ENCODE measurements at regions not wholly inside any gene's neighbourhood (a gene's known extent, or its start where the extent isn't known, plus 50 kb on each side); places are given as distances from the start of the nearest gene placed in this dataset.

DNA sequence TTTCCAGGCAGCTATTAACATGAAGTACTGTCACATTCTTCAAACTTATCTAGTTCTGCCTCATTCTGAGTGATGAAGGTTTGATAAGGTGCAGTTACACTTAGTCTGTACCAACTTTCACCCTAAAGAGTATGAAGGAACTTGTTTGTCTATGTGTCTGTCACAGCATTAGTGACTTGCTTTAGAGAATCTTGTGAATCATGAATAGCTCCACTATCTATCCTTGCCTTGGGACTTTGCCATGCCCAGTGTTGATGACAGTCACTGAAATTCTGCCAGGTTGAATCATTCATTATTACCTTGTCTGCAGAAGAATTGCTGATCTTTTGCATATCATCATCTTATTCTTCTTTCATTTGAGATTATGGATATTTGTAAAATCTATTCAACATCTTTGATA, 50.9 kb upstream of the A1CF start:
- no peaks in the 10 kb centered on the region for H3K36me3 Mint-ChIP-seq
- no peaks in the 10 kb centered on the region for H3K9me3 Mint-ChIP-seq
- no peak overlapping the region for H3K27ac Mint-ChIP-seq
- no peaks in the 10 kb centered on the region for H3K27me3 Mint-ChIP-seq
- H3K4me3 Mint-ChIP-seq = no peak overlapping the region
- no peaks in the 10 kb centered on the region for H3K4me1 Mint-ChIP-seq

DNA sequence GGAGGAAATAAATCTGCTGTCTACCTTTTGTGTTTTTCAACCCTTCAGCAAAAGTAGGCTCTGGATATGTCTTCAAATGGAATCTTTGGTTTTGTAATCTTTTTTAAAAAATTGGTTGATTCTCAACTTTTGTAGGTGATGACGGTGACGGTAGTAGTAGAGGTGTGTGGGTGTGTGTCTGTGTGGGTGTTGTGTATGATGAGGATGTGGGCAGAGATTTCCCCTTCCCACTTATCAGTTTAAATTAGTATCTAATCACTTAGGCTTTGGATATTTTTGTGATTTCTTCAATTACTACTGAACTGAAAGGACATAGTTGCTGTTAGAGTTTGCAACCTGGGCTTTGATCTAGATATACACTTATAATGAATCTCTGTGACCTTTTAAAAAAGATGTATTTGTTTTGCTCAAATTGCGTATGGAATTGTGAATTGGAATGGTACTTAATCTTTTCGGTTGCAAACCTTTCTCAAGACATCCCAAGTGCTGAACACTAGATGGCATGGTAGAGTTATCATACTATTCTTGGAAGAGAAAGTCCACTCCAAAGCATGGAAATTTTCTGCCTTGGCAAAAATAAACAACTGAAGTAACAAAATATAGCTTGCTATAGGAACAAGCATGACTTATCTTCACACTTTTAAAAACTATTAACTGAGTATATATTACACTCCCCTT, 51.9 kb upstream of the A1CF start:
- Mint-ChIP-seq H3K27ac (no peak overlapping the region), H3K4me3 (no peak overlapping the region), H3K36me3 (no peaks in the 10 kb centered on the region), H3K9me3 (peaks cover 0 to 1% (median 0%) of the 10 kb centered on the region in 3 donors), H3K27me3 (no peaks in the 10 kb centered on the region), H3K4me1 (no peaks in the 10 kb centered on the region)

- peaks cover 1% of the 10 kb centered on the region for H3K27me3 Mint-ChIP-seq
- peaks cover 0 to 1% (median 0%) of the 10 kb centered on the region in 3 donors for H3K9me3 Mint-ChIP-seq
- H3K36me3 Mint-ChIP-seq = no peaks in the 10 kb centered on the region
Measured at GRCh38 chr10:50941629-50942028, 56.2 kb upstream of the A1CF start.

GRCh38 chr10:50946991-50947781, 61.8 kb upstream of the A1CF start:
- H3K9me3 Mint-ChIP-seq = no peaks in the 10 kb centered on the region
- peaks cover 5% of the 10 kb centered on the region for H3K27me3 Mint-ChIP-seq
- H3K4me3 Mint-ChIP-seq = no peak overlapping the region
- no peaks in the 10 kb centered on the region for H3K36me3 Mint-ChIP-seq
- H3K4me1 Mint-ChIP-seq = no peaks in the 10 kb centered on the region
- no peak overlapping the region for H3K27ac Mint-ChIP-seq

More at GRCh38 chr10:50941629-50942028, 56.2 kb upstream of the A1CF start:
- H3K27ac Mint-ChIP-seq = no peak overlapping the region
- no peaks in the 10 kb centered on the region for H3K4me1 Mint-ChIP-seq
- no peak overlapping the region for H3K4me3 Mint-ChIP-seq

- peaks cover 6% of the 10 kb centered on the region for H3K27me3 Mint-ChIP-seq
- no peaks in the 10 kb centered on the region for H3K9me3 Mint-ChIP-seq
- no peaks in the 10 kb centered on the region for H3K36me3 Mint-ChIP-seq
- H3K4me3 Mint-ChIP-seq = no peak overlapping the region
- H3K27ac Mint-ChIP-seq = no peak overlapping the region
- H3K4me1 Mint-ChIP-seq = no peaks in the 10 kb centered on the region
Measured at GRCh38 chr10:50951365-50951764, 65.9 kb upstream of the A1CF start.

GRCh38 chr10:50961297-50961696, 75.9 kb upstream of the A1CF start:
- no peak overlapping the region for H3K4me3 Mint-ChIP-seq
- H3K27me3 Mint-ChIP-seq = peaks cover 2% of the 10 kb centered on the region
- no peaks in the 10 kb centered on the region for H3K9me3 Mint-ChIP-seq
- H3K27ac Mint-ChIP-seq = no peak overlapping the region
- H3K4me1 Mint-ChIP-seq = no peaks in the 10 kb centered on the region
- H3K36me3 Mint-ChIP-seq = no peaks in the 10 kb centered on the region

DNA sequence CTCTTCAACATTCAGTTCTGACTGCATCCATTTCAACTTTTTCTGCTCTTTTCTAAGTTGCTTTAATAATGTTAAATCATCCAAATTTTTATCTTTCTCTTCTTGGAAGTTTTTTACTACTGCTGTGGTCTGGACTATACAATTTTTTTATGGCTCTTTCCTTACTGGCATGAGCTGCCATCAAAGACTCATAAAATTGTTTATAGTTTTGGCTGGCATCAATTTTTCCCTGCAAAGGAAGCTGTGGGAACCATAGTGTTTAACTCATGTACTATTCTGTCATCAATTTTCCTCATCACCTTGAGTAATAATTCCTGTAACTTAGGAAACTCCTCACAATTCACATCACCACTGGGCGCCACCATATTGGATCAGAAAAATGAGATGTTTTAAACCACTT, 77.6 kb upstream of the A1CF start:
- Mint-ChIP-seq H3K4me3 (no peak overlapping the region), H3K27me3 (peaks cover 2% of the 10 kb centered on the region), H3K9me3 (no peaks in the 10 kb centered on the region), H3K27ac (no peak overlapping the region), H3K36me3 (no peaks in the 10 kb centered on the region), H3K4me1 (no peaks in the 10 kb centered on the region)

GRCh38 chr10:50968386-50969091, 83.1 kb upstream of the A1CF start:
- no peaks in the 10 kb centered on the region for H3K27me3 Mint-ChIP-seq
- no peaks in the 10 kb centered on the region for H3K4me1 Mint-ChIP-seq
- H3K9me3 Mint-ChIP-seq = no peaks in the 10 kb centered on the region
- H3K36me3 Mint-ChIP-seq = no peaks in the 10 kb centered on the region
- no peak overlapping the region for H3K4me3 Mint-ChIP-seq
- H3K27ac Mint-ChIP-seq = no peak overlapping the region

DNA sequence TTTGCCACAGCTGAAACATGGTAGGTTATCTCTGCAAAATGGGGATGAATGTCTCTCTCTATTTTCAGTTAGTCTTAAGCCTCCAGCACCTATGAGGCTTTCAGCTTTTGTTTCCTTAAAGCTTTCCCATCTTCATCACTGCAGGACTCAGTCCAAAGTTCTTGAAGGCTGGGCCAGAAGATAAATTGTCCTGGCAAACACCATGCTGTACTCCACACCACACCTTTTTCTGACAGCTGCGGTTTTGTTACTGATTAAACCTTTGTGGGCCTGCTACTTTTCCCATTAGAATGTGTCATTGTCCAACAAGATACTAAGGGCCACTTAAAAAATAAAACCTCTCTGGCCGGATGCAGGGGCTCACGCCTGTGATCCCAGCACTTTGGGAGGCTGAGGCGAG, 87.2 kb upstream of the A1CF start:
- H3K4me3 Mint-ChIP-seq = no peak overlapping the region
- H3K27me3 Mint-ChIP-seq = no peaks in the 10 kb centered on the region
- H3K36me3 Mint-ChIP-seq = no peaks in the 10 kb centered on the region
- H3K27ac Mint-ChIP-seq = no peak overlapping the region
- H3K9me3 Mint-ChIP-seq = no peaks in the 10 kb centered on the region
- H3K4me1 Mint-ChIP-seq = no peaks in the 10 kb centered on the region

GRCh38 chr10:50981385-50981784, 92.9 kb upstream of the PRKG1 start:
- H3K9me3 Mint-ChIP-seq = no peaks in the 10 kb centered on the region
- H3K4me3 Mint-ChIP-seq = no peak overlapping the region
- H3K36me3 Mint-ChIP-seq = peaks cover 2% of the 10 kb centered on the region
- H3K4me1 Mint-ChIP-seq = no peaks in the 10 kb centered on the region
- peaks cover 2% of the 10 kb centered on the region for H3K27me3 Mint-ChIP-seq
- H3K27ac Mint-ChIP-seq = no peak overlapping the region

DNA sequence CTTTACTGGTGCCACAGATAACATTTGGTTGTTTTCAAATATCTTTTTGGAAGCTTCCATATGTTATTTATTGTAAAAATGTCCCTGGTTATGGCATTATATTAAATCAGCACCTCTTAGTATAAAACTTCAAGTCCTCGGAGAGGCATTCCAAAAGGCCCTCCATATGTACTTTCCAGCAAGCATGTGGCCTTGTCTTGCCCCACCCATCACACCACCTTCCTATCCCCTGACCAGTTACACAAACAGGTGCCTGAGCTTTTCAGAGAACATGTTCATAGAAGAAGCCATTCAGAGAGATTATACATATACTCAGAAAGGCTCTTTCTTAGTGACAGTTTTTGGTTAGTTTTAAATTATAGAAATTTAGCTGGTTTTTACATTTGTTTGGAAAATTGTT, 92.4 kb upstream of the PRKG1 start:
- no peak overlapping the region for H3K4me3 Mint-ChIP-seq
- no peaks in the 10 kb centered on the region for H3K9me3 Mint-ChIP-seq
- peaks cover 2% of the 10 kb centered on the region for H3K36me3 Mint-ChIP-seq
- peaks cover 2% of the 10 kb centered on the region for H3K27me3 Mint-ChIP-seq
- no peak overlapping the region for H3K27ac Mint-ChIP-seq
- no peaks in the 10 kb centered on the region for H3K4me1 Mint-ChIP-seq

GRCh38 chr10:50982989-50983388, 91.3 kb upstream of the PRKG1 start:
- peaks cover 2% of the 10 kb centered on the region for H3K36me3 Mint-ChIP-seq
- H3K27ac Mint-ChIP-seq = no peak overlapping the region
- no peaks in the 10 kb centered on the region for H3K9me3 Mint-ChIP-seq
- no peaks in the 10 kb centered on the region for H3K4me1 Mint-ChIP-seq
- no peak overlapping the region for H3K4me3 Mint-ChIP-seq
- peaks cover 2% of the 10 kb centered on the region for H3K27me3 Mint-ChIP-seq

GRCh38 chr10:50987934-50988333, 86.4 kb upstream of the PRKG1 start:
- H3K27ac Mint-ChIP-seq = no peak overlapping the region

DNA sequence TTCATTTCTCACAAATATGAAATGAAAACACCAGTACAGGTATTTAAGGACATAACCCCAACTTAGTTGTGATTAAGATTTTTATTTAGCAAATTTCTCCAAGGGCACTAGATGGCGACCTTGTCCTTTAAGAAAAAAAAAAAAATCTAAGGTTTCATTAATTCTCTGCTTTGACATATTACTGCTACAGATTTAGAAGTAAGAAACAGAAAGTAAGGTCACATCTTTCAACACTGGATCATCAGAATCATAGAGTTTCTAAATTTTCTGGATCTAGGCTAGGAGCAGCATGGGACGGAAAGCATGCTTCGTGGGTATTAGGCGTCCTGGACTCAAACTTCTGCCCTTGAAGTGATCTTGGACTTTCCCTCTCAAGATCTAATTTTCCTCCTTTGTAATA, 85.5 kb upstream of the PRKG1 start:
- Mint-ChIP-seq H3K9me3 (peaks cover 0 to 1% (median 0%) of the 10 kb centered on the region in 3 donors), H3K27me3 (peaks cover 36% of the 10 kb centered on the region), H3K27ac (no peak overlapping the region), H3K4me3 (no peak overlapping the region), H3K36me3 (no peaks in the 10 kb centered on the region), H3K4me1 (peaks cover 0 to 2% (median 1%) of the 10 kb centered on the region in 3 donors)

More at GRCh38 chr10:50987934-50988333, 86.4 kb upstream of the PRKG1 start:
- peaks cover 0 to 2% (median 1%) of the 10 kb centered on the region in 3 donors for H3K4me1 Mint-ChIP-seq
- H3K4me3 Mint-ChIP-seq = no peak overlapping the region
- peaks cover 0 to 1% (median 0%) of the 10 kb centered on the region in 3 donors for H3K9me3 Mint-ChIP-seq
- peaks cover 30% of the 10 kb centered on the region for H3K27me3 Mint-ChIP-seq
- no peaks in the 10 kb centered on the region for H3K36me3 Mint-ChIP-seq

All from IgD-negative memory B cell (primary cell).